NCI-H2171 (cell line): ENCODE measurements at regions not wholly inside any gene's neighbourhood (a gene's known extent, or its start where the extent isn't known, plus 50 kb on each side); places are given as distances from the start of the nearest gene placed in this dataset.

Experiments used
- DNase-seq: peaks from one replicate; lab custom pipeline; 2025; lab: John Stamatoyannopoulos, UW

- DNase-seq, result no peak
Measured at GRCh38 chr4:123266221-123266620, 130.4 kb upstream of the SPRY1 start.

GRCh38 chr4:123278755-123279154, 117.8 kb upstream of the SPRY1 start:
- DNase-seq, result no peak

- no peak for DNase-seq
Measured at GRCh38 chr4:123283371-123283895, 113.2 kb upstream of the SPRY1 start.

- no peak for DNase-seq
Measured at GRCh38 chr4:123284168-123284567, 112.4 kb upstream of the SPRY1 start.

- DNase-seq, result no peak
Measured at GRCh38 chr4:123286903-123287466, 109.6 kb upstream of the SPRY1 start.

- no peak for DNase-seq
Measured at GRCh38 chr4:123288309-123289025, 108.1 kb upstream of the SPRY1 start.

- no peak for DNase-seq
Measured at GRCh38 chr4:123291329-123291728, 105.3 kb upstream of the SPRY1 start.

GRCh38 chr4:123297836-123298235, 98.8 kb upstream of the SPRY1 start:
- DNase-seq, result no peak

GRCh38 chr4:123298261-123298660, 98.3 kb upstream of the SPRY1 start:
- no peak for DNase-seq

- DNase-seq, result no peak
Measured at GRCh38 chr4:123298801-123299200, 97.8 kb upstream of the SPRY1 start.

- no peak for DNase-seq
Measured at GRCh38 chr4:123299212-123299691, 97.3 kb upstream of the SPRY1 start.

- DNase-seq, result no peak
Measured at GRCh38 chr4:123300222-123301039, 96.2 kb upstream of the SPRY1 start.

GRCh38 chr4:123301923-123302322, 94.7 kb upstream of the SPRY1 start:
- no peak for DNase-seq

- DNase-seq, result peak; percentile 35
Measured at GRCh38 chr4:123304151-123304964, 92.2 kb upstream of the SPRY1 start.

GRCh38 chr4:123305736-123306135, 90.9 kb upstream of the SPRY1 start:
- no peak for DNase-seq

GRCh38 chr4:123306769-123307168, 89.8 kb upstream of the SPRY1 start:
- no peak for DNase-seq

- no peak for DNase-seq
Measured at GRCh38 chr4:123308667-123309066, 87.9 kb upstream of the SPRY1 start.

GRCh38 chr4:123312116-123312515, 84.5 kb upstream of the SPRY1 start:
- DNase-seq, result no peak

GRCh38 chr4:123312951-123313592, 83.5 kb upstream of the SPRY1 start:
- no peak for DNase-seq

GRCh38 chr4:123315617-123316016, 81.0 kb upstream of the SPRY1 start:
- DNase-seq, result no peak

- no peak for DNase-seq
Measured at GRCh38 chr4:123317211-123317610, 79.4 kb upstream of the SPRY1 start.
